Body of pancreas (tissue), 4 donors: ENCODE measurements at regions not wholly inside any gene's neighbourhood (a gene's known extent, or its start where the extent isn't known, plus 50 kb on each side); places are given as distances from the start of the nearest gene placed in this dataset.

Source experiments
- ATAC-seq: fragments of 150-250 bp; one replicate; pipeline ENCODE4 v1.9.1; 2016
- DNase-seq, 4 donors: peaks; one replicate each; pipeline ENCODE4 v3.0.0-alpha.2; 2019
- H3K27ac ChIP-seq, 4 donors: fragments of 200-600 bp; sonication (generic); 1 replicate in 3 of 4; 2 replicates in 1 of 4; pipeline versions ENCODE4 v1.5.1 to v1.6.1; 2016 to 2019; ENCODE audit warnings: mild to moderate bottlenecking in 1 of 4, mixed read lengths in 1 of 4, moderate library complexity in 1 of 4
- H3K27me3 ChIP-seq, 2 donors: fragments of 200-600 bp; sonication (generic); one replicate each; pipeline ENCODE4 v1.6.0; 2016; ENCODE audit warnings: mild to moderate bottlenecking in 1 of 2
- H3K36me3 ChIP-seq, 2 donors: fragments of 200-600 bp; sonication (generic); replicated peaks in 1 of 2; 2 replicates each; pipeline ENCODE4 v1.5.1; 2016; ENCODE audit warnings: low read depth in 2 of 2; ENCODE audit not compliant: insufficient read depth in 1 of 2
- H3K4me1 ChIP-seq: fragments of 200-600 bp; sonication (generic); one replicate; pipeline ENCODE4 v1.6.0; 2016
- H3K4me3 ChIP-seq, 2 donors: fragments of 200-600 bp; sonication (generic); 1 replicate in 1 of 2; 2 replicates in 1 of 2; pipeline ENCODE4 v1.5.1; 2016 to 2019
- H3K9me3 ChIP-seq, 3 donors: fragments of 200-600 bp; sonication (generic); 1 replicate in 2 of 3; 2 replicates in 1 of 3; pipeline ENCODE4 v1.5.1; 2016
- CTCF ChIP-seq, 7 experiments: fragments of 450-650 bp in 4 of 7; fragments of 200-600 bp in 3 of 7; sonication (generic) in 3 of 7; IDR thresholded peaks; one replicate each; pipeline ENCODE4 v1.5.1; 2016 to 2019; ENCODE audit warnings: antibody characterized with exemption in 7 of 7
- POLR2A ChIP-seq, 3 donors: fragments of 450-650 bp; IDR thresholded peaks; one replicate each; pipeline ENCODE4 v1.6.1; 2016; ENCODE audit warnings: antibody characterized with exemption in 3 of 3, mild to moderate bottlenecking in 2 of 3
- WGBS, 2 donors: methylation state at CpG; one replicate each; pipeline ENCODE4 v1.1.5; 2017; 5-methylcytosine and 5-hydroxymethylcytosine counted together
- intact Hi-C: fragments of 100-400 bp; cut with DNase I; formaldehyde crosslinking; loops from one replicate; pipeline ENCODE4 v1.15.1; 2023

DNA sequence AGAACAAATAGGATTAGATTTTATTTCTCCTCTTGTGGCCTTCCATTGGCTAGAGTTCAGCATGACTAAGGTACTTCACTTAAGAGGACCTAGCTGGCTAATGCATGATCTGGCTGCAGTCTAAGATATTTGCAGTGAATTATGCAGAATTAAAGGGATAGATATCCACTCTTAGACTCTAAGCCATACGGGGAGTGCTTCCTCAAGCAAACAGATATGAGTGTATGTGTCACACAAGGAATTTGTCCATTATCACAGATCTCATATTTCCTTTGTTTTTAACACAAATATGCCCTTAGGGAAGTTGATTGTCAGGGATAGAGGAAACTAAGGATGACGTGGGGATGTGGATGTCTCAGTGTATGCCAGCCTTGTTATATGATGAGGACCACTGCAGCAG, 88.1 kb upstream of the DHRS4 start:
- DNase-seq (no peak), ATAC-seq (no peak)
- H3K4me1 ChIP-seq = peaks cover 14% of the 10 kb centered on the region
- WGBS, 2 donors = 72 to 76% methylated on average over 2 of the region's 2 CpGs
- intact Hi-C loops = no loop called here
- H3K36me3 ChIP-seq = no peaks in the 10 kb centered on the region
- no peaks in the 10 kb centered on the region for H3K9me3 ChIP-seq
- H3K27ac ChIP-seq = no peak overlapping the region
- TF ChIP-seq CTCF (IDR thresholded peaks at IDR 0.05) (no peak), POLR2A (IDR thresholded peaks at IDR 0.05) (no peak)
- no peaks in the 10 kb centered on the region for H3K27me3 ChIP-seq
- no peak overlapping the region for H3K4me3 ChIP-seq

DNA sequence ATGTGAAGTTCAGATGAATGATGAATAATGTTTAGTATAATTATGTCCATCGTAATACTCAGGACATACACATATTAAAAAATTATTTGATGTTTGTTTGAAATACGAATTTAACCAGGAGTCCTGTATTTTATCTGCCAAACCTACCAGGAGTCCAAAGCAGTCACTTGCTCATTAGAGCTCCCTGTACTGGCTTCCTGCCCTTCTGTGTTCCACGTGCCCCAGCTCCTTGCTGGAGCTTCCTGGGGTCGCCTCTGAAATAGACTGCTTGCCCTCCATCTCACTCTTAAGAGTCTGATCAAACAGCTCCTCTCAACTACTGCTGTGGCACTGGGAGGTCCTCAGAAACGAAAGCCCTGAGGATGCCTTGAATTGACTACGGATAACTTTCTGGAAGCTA, 87.3 kb upstream of the DHRS4 start:
- peaks cover 6% of the 10 kb centered on the region for H3K4me1 ChIP-seq
- TF ChIP-seq POLR2A (IDR thresholded peaks at IDR 0.05) = no peak
- intact Hi-C loops = no loop called here
- no peak for DNase-seq
- H3K27me3 ChIP-seq = no peaks in the 10 kb centered on the region
- no peaks in the 10 kb centered on the region for H3K36me3 ChIP-seq
- no peaks in the 10 kb centered on the region for H3K9me3 ChIP-seq
- no peak for ATAC-seq
- no peak overlapping the region for H3K27ac ChIP-seq
- 73 to 74% methylated on average over 6 of the region's 6 CpGs for WGBS, 2 donors
- no peak overlapping the region for H3K4me3 ChIP-seq

- DNase-seq = no peak
- WGBS, 2 donors = 86 to 94% methylated on average over 2 of the region's 2 CpGs
These were observed 84.4 kb upstream of the DHRS4 start for GRCh38 chr14:23869078-23869719.

GRCh38 chr14:23876160-23876750, 77.3 kb upstream of the DHRS4 start:
- ATAC-seq = no peak
- Histone ChIP-seq H3K27ac (no peak overlapping the region), H3K4me3 (no peak overlapping the region), H3K4me1 (no peaks in the 10 kb centered on the region), H3K36me3 (no peaks in the 10 kb centered on the region), H3K9me3 (no peaks in the 10 kb centered on the region), H3K27me3 (no peaks in the 10 kb centered on the region)
- DNase-seq = no peak
- WGBS, 2 donors = 94 to 97% methylated on average over 3 of the region's 3 CpGs
- no peak for TF ChIP-seq POLR2A (IDR thresholded peaks at IDR 0.05)
- no peak for TF ChIP-seq CTCF (IDR thresholded peaks at IDR 0.05)
- intact Hi-C loops = loop anchor here (10.0 kb wide), 1 partner anchor 231 kb away; no protein-coding TSS in a partner anchor

More at GRCh38 chr14:23869078-23869719, 84.4 kb upstream of the DHRS4 start:
- H3K4me3 ChIP-seq = no peak overlapping the region
- ATAC-seq = no peak
- no peak for TF ChIP-seq POLR2A (IDR thresholded peaks at IDR 0.05)
- no peak for TF ChIP-seq CTCF (IDR thresholded peaks at IDR 0.05)
- no peaks in the 10 kb centered on the region for H3K9me3 ChIP-seq
- H3K4me1 ChIP-seq = no peaks in the 10 kb centered on the region
- no peak overlapping the region for H3K27ac ChIP-seq
- intact Hi-C loops = no loop called here
- no peaks in the 10 kb centered on the region for H3K27me3 ChIP-seq
- no peaks in the 10 kb centered on the region for H3K36me3 ChIP-seq

- Histone ChIP-seq H3K27ac (no peak overlapping the region), H3K36me3 (no peaks in the 10 kb centered on the region), H3K4me3 (no peak overlapping the region), H3K4me1 (no peaks in the 10 kb centered on the region), H3K9me3 (no peaks in the 10 kb centered on the region), H3K27me3 (no peaks in the 10 kb centered on the region)
- no peak for TF ChIP-seq CTCF (IDR thresholded peaks at IDR 0.05)
- TF ChIP-seq POLR2A (IDR thresholded peaks at IDR 0.05) = no peak
- DNase-seq (no peak), ATAC-seq (no peak)
- WGBS, 2 donors = 87 to 95% methylated on average over 4 of the region's 4 CpGs
- intact Hi-C loops = loop anchor here (10.0 kb wide), 1 partner anchor 232 kb away; no protein-coding TSS in a partner anchor
These were observed 76.5 kb upstream of the DHRS4 start for GRCh38 chr14:23877111-23877510.
